ENCODE measurements at regions not wholly inside any gene's neighbourhood (a gene's known extent, or its start where the extent isn't known, plus 50 kb on each side); places are given as distances from the start of the nearest gene placed in this dataset.

DNA sequence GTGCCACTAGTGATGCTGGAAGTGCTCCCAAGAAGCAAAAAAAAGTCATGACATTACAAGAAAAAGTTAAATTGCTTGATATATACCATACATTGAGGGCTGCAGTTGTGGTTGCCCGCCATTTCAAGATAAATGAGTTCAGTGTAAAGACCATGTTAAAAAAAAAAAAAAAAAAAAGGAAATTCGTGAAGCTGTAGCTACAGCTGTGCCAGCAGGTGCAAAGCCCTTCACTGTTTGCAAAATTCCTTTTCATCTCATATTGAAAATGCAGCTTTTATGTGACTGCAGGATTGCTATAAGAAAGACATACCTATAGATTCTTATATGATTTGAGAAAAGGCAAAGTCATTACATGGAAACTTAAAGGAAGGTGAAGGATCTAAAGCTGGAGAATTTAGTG, 179.6 kb upstream of the POU5F2 start:
- H3K27me3 Mint-ChIP-seq: no peaks in the 10 kb centered on the region
- no peak overlapping the region for H3K4me3 Mint-ChIP-seq
- no peaks in the 10 kb centered on the region for H3K9me3 Mint-ChIP-seq
- ATAC-seq (no peak), DNase-seq (no peak)
- peaks cover 0 to 5% (median 1%) of the 10 kb centered on the region in 4 donors for H3K4me1 Mint-ChIP-seq
- peaks cover 4 to 28% (median 17%) of the 10 kb centered on the region in 3 donors for H3K36me3 Mint-ChIP-seq
- no peak overlapping the region for H3K27ac Mint-ChIP-seq
- POLR2A ChIA-PET: no interaction called here

- H3K27ac Mint-ChIP-seq: peak overlapping the region in 1 of 10 donors; percentile 45
- POLR2A ChIA-PET: no interaction called here
- peaks cover 0 to 2% (median 0%) of the 10 kb centered on the region in 4 donors for H3K4me1 Mint-ChIP-seq
- peaks cover under 1 to 14% (median 4%) of the 10 kb centered on the region in 3 donors for H3K36me3 Mint-ChIP-seq
- ATAC-seq (no peak), DNase-seq (no peak)
- H3K27me3 Mint-ChIP-seq: no peaks in the 10 kb centered on the region
- no peaks in the 10 kb centered on the region for H3K9me3 Mint-ChIP-seq
- H3K4me3 Mint-ChIP-seq: no peak overlapping the region
These were observed 175.5 kb upstream of the POU5F2 start for GRCh38 chr5:93916872-93917271.

GRCh38 chr5:93915142-93915553, 173.7 kb upstream of the POU5F2 start:
- POLR2A ChIA-PET: no interaction called here
- ATAC-seq (no peak), DNase-seq (peak in 3 of 10 donors; percentile 33 to 42 (median 41))
- Mint-ChIP-seq H3K27me3 (no peaks in the 10 kb centered on the region), H3K4me1 (no peaks in the 10 kb centered on the region), H3K9me3 (no peaks in the 10 kb centered on the region), H3K36me3 (peaks cover 0 to 10% (median 0%) of the 10 kb centered on the region in 3 donors), H3K4me3 (no peak overlapping the region), H3K27ac (no peak overlapping the region)

- Mint-ChIP-seq H3K27me3 (no peaks in the 10 kb centered on the region), H3K4me3 (no peak overlapping the region), H3K9me3 (no peaks in the 10 kb centered on the region), H3K4me1 (no peaks in the 10 kb centered on the region), H3K36me3 (peaks cover 0 to 4% (median 0%) of the 10 kb centered on the region in 3 donors), H3K27ac (no peak overlapping the region)
- POLR2A ChIA-PET: no interaction called here
- ATAC-seq (no peak), DNase-seq (no peak)
These were observed 170.2 kb upstream of the POU5F2 start for GRCh38 chr5:93911609-93912008.

- Mint-ChIP-seq H3K36me3 (peaks cover 0 to 8% (median 0%) of the 10 kb centered on the region in 3 donors), H3K27ac (no peak overlapping the region), H3K27me3 (no peaks in the 10 kb centered on the region), H3K9me3 (no peaks in the 10 kb centered on the region), H3K4me1 (no peaks in the 10 kb centered on the region), H3K4me3 (no peak overlapping the region)
- POLR2A ChIA-PET: no interaction called here
- no peak for ATAC-seq
- DNase-seq: no peak
These were observed 168.0 kb upstream of the POU5F2 start for GRCh38 chr5:93909356-93909755.

GRCh38 chr5:93904917-93905316, 163.5 kb upstream of the POU5F2 start:
- Mint-ChIP-seq H3K36me3 (peaks cover 0 to 3% (median 0%) of the 10 kb centered on the region in 3 donors), H3K27ac (no peak overlapping the region), H3K4me1 (no peaks in the 10 kb centered on the region), H3K27me3 (no peaks in the 10 kb centered on the region), H3K4me3 (no peak overlapping the region), H3K9me3 (no peaks in the 10 kb centered on the region)
- POLR2A ChIA-PET: no interaction called here
- ATAC-seq (no peak), DNase-seq (no peak)

DNA sequence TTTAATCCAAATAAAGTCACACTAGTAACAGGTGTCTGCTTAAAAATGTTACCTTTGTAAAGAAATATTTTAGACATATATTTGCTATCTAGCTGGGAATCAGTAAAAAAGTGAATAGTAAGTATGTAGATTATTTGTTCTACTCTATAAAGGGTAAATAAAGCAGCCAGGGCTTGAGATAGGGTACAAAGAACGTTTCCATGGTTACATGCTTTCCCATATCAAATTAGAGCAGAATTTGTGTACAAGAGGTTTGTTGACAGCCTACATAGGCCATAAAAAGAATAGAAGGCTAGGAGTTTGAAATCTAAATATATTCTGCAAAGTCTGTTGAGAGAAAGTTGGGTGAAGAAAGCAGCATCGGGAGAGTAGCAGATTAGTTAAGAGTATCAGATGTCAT, 160.9 kb upstream of the POU5F2 start:
- POLR2A ChIA-PET: no interaction called here
- H3K27ac Mint-ChIP-seq: no peak overlapping the region
- DNase-seq: no peak

DNA sequence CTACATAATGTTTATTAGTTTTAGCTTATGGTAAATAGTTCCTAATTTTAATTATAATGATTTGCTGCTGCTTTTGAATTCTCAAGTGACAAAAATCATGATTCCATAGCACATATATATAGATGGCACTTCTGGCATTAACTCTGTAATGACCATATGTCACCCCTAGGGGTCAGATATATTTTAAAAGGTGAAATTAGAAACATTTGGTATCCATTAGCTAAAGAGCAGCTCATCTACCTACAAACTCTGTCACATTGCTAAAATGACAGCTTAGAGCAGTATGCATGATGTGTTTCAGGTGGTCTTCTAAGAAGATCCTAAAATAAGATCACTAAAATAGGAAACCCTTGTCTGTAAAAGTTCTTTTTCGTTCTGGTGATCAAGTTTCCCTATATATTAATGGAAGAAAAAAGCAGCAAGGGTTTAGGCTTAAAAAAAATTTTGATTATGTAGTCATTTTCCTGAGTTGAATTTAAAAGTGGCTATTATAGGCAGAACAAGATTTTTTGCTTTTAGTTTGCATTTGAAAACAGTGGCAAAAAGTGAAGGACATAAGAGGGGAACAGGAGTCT, 157.7 kb upstream of the POU5F2 start:
- H3K27ac Mint-ChIP-seq: no peak overlapping the region
- H3K36me3 Mint-ChIP-seq: peaks cover 0 to 9% (median 4%) of the 10 kb centered on the region in 3 donors
- H3K4me1 Mint-ChIP-seq: peaks cover 0 to 7% (median 0%) of the 10 kb centered on the region in 4 donors
- H3K4me3 Mint-ChIP-seq: no peak overlapping the region
- H3K27me3 Mint-ChIP-seq: no peaks in the 10 kb centered on the region
- no peaks in the 10 kb centered on the region for H3K9me3 Mint-ChIP-seq
- DNase-seq: no peak
- no peak for ATAC-seq
- POLR2A ChIA-PET: interaction anchor here (0.6 kb wide), 2 partner anchors 160 to 1611 kb away, joined by 3 to 4 read pairs; no protein-coding TSS in a partner anchor

More for the DNA sequence above, 160.9 kb upstream of the POU5F2 start:
- H3K27me3 Mint-ChIP-seq: no peaks in the 10 kb centered on the region
- no peaks in the 10 kb centered on the region for H3K9me3 Mint-ChIP-seq
- no peak for ATAC-seq
- H3K36me3 Mint-ChIP-seq: peaks cover 0 to 3% (median 0%) of the 10 kb centered on the region in 3 donors
- H3K4me1 Mint-ChIP-seq: no peaks in the 10 kb centered on the region
- H3K4me3 Mint-ChIP-seq: no peak overlapping the region

GRCh38 chr5:93894601-93895354, 153.4 kb upstream of the POU5F2 start:
- H3K4me1 Mint-ChIP-seq: peaks cover 0 to 19% (median under 1%) of the 10 kb centered on the region in 4 donors
- H3K27me3 Mint-ChIP-seq: no peaks in the 10 kb centered on the region
- no peak overlapping the region for H3K4me3 Mint-ChIP-seq
- H3K9me3 Mint-ChIP-seq: no peaks in the 10 kb centered on the region
- ATAC-seq (no peak), DNase-seq (no peak)
- H3K36me3 Mint-ChIP-seq: peaks cover 0 to 9% (median 4%) of the 10 kb centered on the region in 3 donors
- peak overlapping the region in 1 of 10 donors; percentile 29 for H3K27ac Mint-ChIP-seq
- POLR2A ChIA-PET: no interaction called here

- H3K9me3 Mint-ChIP-seq: no peaks in the 10 kb centered on the region
- H3K4me1 Mint-ChIP-seq: peaks cover 2 to 20% (median 2%) of the 10 kb centered on the region in 4 donors
- POLR2A ChIA-PET: no interaction called here
- no peaks in the 10 kb centered on the region for H3K27me3 Mint-ChIP-seq
- DNase-seq: no peak
- peaks cover 0 to 9% (median 4%) of the 10 kb centered on the region in 3 donors for H3K36me3 Mint-ChIP-seq
- ATAC-seq: no peak
- no peak overlapping the region for H3K4me3 Mint-ChIP-seq
- no peak overlapping the region for H3K27ac Mint-ChIP-seq
These were observed 151.7 kb upstream of the POU5F2 start for GRCh38 chr5:93893075-93893474.

DNA sequence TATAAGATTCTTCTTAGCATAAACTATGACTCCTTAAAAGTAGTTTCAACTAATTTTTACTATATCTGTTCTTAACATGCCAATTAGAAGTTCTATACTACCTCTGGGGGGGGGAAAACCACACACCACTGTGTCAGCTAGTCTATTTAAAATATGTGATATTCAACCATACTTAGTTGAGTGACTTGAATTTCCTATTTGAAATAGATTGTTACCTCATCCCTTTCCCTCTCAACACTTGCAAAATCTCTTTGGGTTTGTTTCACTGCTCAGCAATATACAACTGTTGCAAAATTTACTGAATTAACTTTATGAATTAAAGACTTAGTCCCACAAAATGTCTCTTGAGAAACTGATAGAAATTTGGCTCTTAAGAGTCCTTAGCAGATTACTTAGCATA, 151.1 kb upstream of the POU5F2 start:
- peaks cover 4 to 26% (median 6%) of the 10 kb centered on the region in 4 donors for H3K4me1 Mint-ChIP-seq
- H3K36me3 Mint-ChIP-seq: peaks cover 0 to 9% (median 4%) of the 10 kb centered on the region in 3 donors
- H3K4me3 Mint-ChIP-seq: no peak overlapping the region
- no peak overlapping the region for H3K27ac Mint-ChIP-seq
- H3K27me3 Mint-ChIP-seq: no peaks in the 10 kb centered on the region
- POLR2A ChIA-PET: no interaction called here
- no peak for DNase-seq
- H3K9me3 Mint-ChIP-seq: no peaks in the 10 kb centered on the region
- ATAC-seq: no peak

DNA sequence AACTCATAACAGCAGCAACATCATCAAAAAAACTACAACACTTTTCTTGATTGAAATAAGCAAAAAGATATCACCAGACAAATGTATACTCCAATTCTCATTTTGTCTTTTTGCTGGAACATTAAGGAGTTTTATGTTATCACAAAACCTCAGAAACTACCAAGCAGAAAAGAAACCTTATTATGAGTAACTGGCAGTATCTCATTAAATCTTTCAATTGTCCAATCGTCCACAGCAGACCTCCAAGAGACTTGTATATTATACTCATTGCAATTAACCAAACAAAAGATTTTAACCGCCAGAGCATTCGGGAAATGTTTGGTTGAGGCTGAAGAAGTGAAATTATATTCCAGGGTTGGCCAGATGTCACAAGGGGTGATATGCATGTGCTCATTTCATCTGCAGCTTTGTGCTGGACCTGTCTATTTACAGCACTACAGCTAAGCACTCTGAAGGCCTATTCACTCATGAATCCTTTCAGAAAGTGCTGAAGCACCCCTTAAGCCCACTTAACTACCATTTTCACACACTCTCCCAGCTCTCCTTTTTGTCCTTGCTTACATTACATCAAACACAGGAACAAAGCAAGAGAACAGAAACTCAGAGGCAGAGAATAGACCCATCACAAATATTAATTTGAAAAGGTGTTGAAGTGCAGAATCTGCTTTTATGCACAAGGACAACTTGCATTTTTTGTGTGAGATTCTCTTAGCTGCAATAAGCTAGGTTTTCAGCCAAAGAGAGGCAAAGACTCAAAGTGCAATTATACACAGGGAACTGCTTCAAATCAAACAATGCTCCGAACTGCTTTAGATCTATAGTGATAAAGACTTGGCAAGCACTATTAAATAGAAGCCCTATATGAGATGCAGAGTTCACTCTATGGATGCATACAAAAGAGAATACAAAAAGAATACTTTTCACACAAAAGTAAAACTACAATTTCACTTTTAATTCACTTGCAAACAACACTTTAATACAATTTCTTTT, 150.4 kb upstream of the POU5F2 start:
- peaks cover 8 to 33% (median 12%) of the 10 kb centered on the region in 4 donors for H3K4me1 Mint-ChIP-seq
- POLR2A ChIA-PET: no interaction called here
- DNase-seq (no peak), ATAC-seq (no peak)
- no peaks in the 10 kb centered on the region for H3K9me3 Mint-ChIP-seq
- H3K36me3 Mint-ChIP-seq: peaks cover 0 to 12% (median 7%) of the 10 kb centered on the region in 3 donors
- H3K27me3 Mint-ChIP-seq: no peaks in the 10 kb centered on the region
- no peak overlapping the region for H3K27ac Mint-ChIP-seq
- no peak overlapping the region for H3K4me3 Mint-ChIP-seq

DNA sequence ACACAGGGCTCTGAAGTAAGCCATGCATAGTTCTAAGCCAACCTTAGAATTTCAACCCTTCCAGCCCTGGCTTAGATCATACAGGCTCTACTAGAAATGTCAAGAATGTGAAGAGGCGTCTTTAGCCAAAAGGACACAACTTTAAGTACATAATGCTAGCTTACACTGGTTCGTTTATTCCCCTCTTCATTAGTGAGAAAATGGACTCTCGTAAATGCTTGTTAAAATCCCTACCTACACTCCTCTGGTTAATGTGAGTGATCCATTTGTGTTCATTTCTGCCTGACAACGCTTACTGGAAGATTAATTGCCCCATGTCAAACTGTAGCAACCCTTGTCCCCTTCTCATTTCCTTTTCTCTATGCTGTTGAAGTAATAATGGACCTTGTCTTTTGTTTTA, 149.3 kb upstream of the POU5F2 start:
- Mint-ChIP-seq H3K27ac (no peak overlapping the region), H3K27me3 (no peaks in the 10 kb centered on the region), H3K9me3 (no peaks in the 10 kb centered on the region), H3K36me3 (peaks cover 0 to 16% (median 2%) of the 10 kb centered on the region in 3 donors), H3K4me1 (peaks cover 8 to 44% (median 22%) of the 10 kb centered on the region in 4 donors), H3K4me3 (no peak overlapping the region)
- POLR2A ChIA-PET: no interaction called here
- DNase-seq: no peak
- ATAC-seq: no peak
